ENCODE measurements at regions not wholly inside any gene's neighbourhood (a gene's known extent, or its start where the extent isn't known, plus 50 kb on each side); places are given as distances from the start of the nearest gene placed in this dataset.

GRCh38 chr13:81142306-81142999 is 801.5 kb upstream of the SPRY2 start:
- Histone ChIP-seq H3K27me3 (no peaks in the 10 kb centered on the region), H3K4me1 (no peaks in the 10 kb centered on the region), H3K27ac (no peak overlapping the region), H3K9me3 (no peaks in the 10 kb centered on the region), H3K36me3 (no peaks in the 10 kb centered on the region), H3K4me3 (replicated peaks in 1 of 3) (no peak overlapping the region)
- intact Hi-C loops (cut with DNase I): no loop called here
- TF ChIP-seq CTCF (IDR thresholded peaks at IDR 0.05) (no peak), POLR2A (IDR thresholded peaks at IDR 0.05) (no peak)
- 79 to 84% methylated on average over 5 of the region's 5 CpGs for WGBS, 2 donors
- DNase-seq: no peak

DNA sequence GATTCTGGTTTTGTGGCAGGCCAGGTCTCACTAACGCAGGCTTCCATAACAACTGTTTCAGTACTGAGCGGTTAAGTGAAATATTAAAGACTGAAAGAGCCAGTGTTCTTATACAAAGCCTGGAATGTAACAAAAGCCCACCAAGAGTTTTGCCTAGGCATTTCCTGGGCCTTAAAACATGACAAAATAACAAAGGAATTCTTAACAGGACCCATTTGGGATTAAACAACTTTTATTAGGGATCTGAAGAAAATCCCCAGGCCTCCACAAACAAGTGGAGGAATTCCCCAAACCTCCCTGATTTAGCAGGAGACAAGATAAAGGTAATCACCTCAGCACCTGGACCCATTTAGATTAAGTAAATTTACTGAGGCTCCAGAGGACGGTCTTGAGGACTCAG is 799.7 kb upstream of the SPRY2 start:
- Histone ChIP-seq H3K27ac (no peak overlapping the region), H3K36me3 (no peaks in the 10 kb centered on the region), H3K4me1 (no peaks in the 10 kb centered on the region), H3K27me3 (no peaks in the 10 kb centered on the region), H3K4me3 (replicated peaks in 1 of 3) (no peak overlapping the region), H3K9me3 (no peaks in the 10 kb centered on the region)
- intact Hi-C loops (cut with DNase I): no loop called here
- no peak for DNase-seq
- TF ChIP-seq POLR2A (IDR thresholded peaks at IDR 0.05) (no peak), CTCF (IDR thresholded peaks at IDR 0.05) (no peak)
- WGBS, 2 donors: 54 to 60% methylated on average over 3 of the region's 3 CpGs

- no peak for DNase-seq
- Histone ChIP-seq H3K4me3 (replicated peaks in 1 of 3) (no peak overlapping the region), H3K27me3 (no peaks in the 10 kb centered on the region), H3K27ac (no peak overlapping the region), H3K4me1 (no peaks in the 10 kb centered on the region), H3K36me3 (no peaks in the 10 kb centered on the region), H3K9me3 (no peaks in the 10 kb centered on the region)
- 67 to 70% methylated on average over 4 of the region's 4 CpGs for WGBS, 2 donors
- TF ChIP-seq CTCF (IDR thresholded peaks at IDR 0.05): no peak
- no peak for TF ChIP-seq POLR2A (IDR thresholded peaks at IDR 0.05)
- intact Hi-C loops (cut with DNase I): no loop called here
Measured at GRCh38 chr13:81139987-81140386, 799.1 kb upstream of the SPRY2 start.

DNA sequence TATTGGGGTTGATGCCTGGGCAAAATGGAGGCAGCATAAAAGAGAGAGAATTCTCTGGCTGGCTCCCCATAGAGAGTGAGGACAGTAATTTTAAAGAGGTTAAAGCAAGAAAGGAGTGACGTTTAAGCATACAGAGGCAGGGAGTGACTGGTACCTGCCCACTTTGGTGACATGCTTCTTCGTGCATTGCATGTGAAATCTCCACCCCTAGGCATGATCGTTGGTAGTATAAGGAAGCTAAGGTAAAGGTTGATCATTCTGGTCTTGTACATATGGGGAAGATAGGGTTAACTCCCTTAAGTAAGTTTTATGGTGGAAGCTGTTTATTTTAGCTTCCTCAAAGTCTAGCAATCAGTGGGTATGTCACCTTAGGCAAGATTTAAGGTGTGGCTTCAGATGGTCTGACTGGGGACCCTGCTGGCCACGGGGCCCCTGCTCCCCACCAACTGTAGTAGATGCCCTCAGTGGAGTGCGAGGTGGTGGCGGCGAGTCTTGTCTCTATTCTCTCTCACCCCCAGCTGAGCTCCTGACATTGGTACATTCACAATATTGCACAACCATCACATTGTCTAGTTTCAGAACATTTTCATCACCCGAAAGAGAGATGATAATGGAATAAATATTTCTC is 797.5 kb upstream of the SPRY2 start:
- TF ChIP-seq CTCF (IDR thresholded peaks at IDR 0.05) (no peak), POLR2A (IDR thresholded peaks at IDR 0.05) (no peak)

GRCh38 chr13:81133066-81133465 is 792.1 kb upstream of the SPRY2 start:
- H3K4me1 ChIP-seq: no peaks in the 10 kb centered on the region
- DNase-seq: no peak
- no peaks in the 10 kb centered on the region for H3K27me3 ChIP-seq
- TF ChIP-seq POLR2A (IDR thresholded peaks at IDR 0.05) (no peak), CTCF (IDR thresholded peaks at IDR 0.05) (no peak)
- 100% methylated on average over 1 of the region's 1 CpG for WGBS, 2 donors
- no peak overlapping the region for H3K27ac ChIP-seq
- H3K4me3 ChIP-seq (replicated peaks in 1 of 3): no peak overlapping the region
- intact Hi-C loops (cut with DNase I): no loop called here
- no peaks in the 10 kb centered on the region for H3K9me3 ChIP-seq
- H3K36me3 ChIP-seq: no peaks in the 10 kb centered on the region

More for the DNA sequence above, 797.5 kb upstream of the SPRY2 start:
- intact Hi-C loops (cut with DNase I): no loop called here
- DNase-seq: no peak
- Histone ChIP-seq H3K27ac (no peak overlapping the region), H3K27me3 (no peaks in the 10 kb centered on the region), H3K4me3 (replicated peaks in 1 of 3) (no peak overlapping the region), H3K36me3 (no peaks in the 10 kb centered on the region), H3K9me3 (no peaks in the 10 kb centered on the region), H3K4me1 (no peaks in the 10 kb centered on the region)
- 83 to 86% methylated on average over 8 of the region's 8 CpGs for WGBS, 2 donors
